ENCODE measurements at regions not wholly inside any gene's neighbourhood (a gene's known extent, or its start where the extent isn't known, plus 50 kb on each side); places are given as distances from the start of the nearest gene placed in this dataset.

- 45 to 63% methylated on average over 4 of the region's 4 CpGs for WGBS, 2 donors
- Histone ChIP-seq H3K36me3 (no peaks in the 10 kb centered on the region), H3K9me3 (no peaks in the 10 kb centered on the region), H3K4me3 (no peak overlapping the region), H3K27ac (no peak overlapping the region), H3K27me3 (peaks cover 0 to 29% (median 10%) of the 10 kb centered on the region in 3 donors), H3K4me1 (peaks cover 0 to 9% (median 6%) of the 10 kb centered on the region in 4 donors)
- no peak for DNase-seq
- intact Hi-C loops (cut with DNase I) = loop anchor here (2.0 to 5.0 kb wide), 2 partner anchors 1088 to 1817 kb away; no protein-coding TSS in a partner anchor
- TF ChIP-seq POLR2A (IDR thresholded peaks at IDR 0.05) (no peak), CTCF (IDR thresholded peaks at IDR 0.05) (no peak)
Observed at GRCh38 chr1:98054786-98055185, 134.0 kb upstream of the DPYD start.

GRCh38 chr1:98054367-98054701, 133.5 kb upstream of the DPYD start:
- no peaks in the 10 kb centered on the region for H3K36me3 ChIP-seq
- peaks cover 0 to 9% (median 6%) of the 10 kb centered on the region in 4 donors for H3K4me1 ChIP-seq
- peaks cover 0 to 34% (median 14%) of the 10 kb centered on the region in 3 donors for H3K27me3 ChIP-seq
- intact Hi-C loops (cut with DNase I) = loop anchor here (2.0 to 5.0 kb wide), 2 partner anchors 1088 to 1817 kb away; no protein-coding TSS in a partner anchor
- no peaks in the 10 kb centered on the region for H3K9me3 ChIP-seq
- no peak for DNase-seq
- no peak overlapping the region for H3K27ac ChIP-seq
- peak overlapping the region in 3 of 4 donors; percentile 44 to 53 (median 51) for H3K4me3 ChIP-seq
- no peak for TF ChIP-seq POLR2A (IDR thresholded peaks at IDR 0.05)
- WGBS, 2 donors = 15 to 20% methylated on average over 11 of the region's 11 CpGs

GRCh38 chr1:98053471-98054366, 132.9 kb upstream of the DPYD start:
- DNase-seq = peak; percentile 68
- peaks cover 0 to 40% (median 17%) of the 10 kb centered on the region in 3 donors for H3K27me3 ChIP-seq
- H3K4me3 ChIP-seq = peak overlapping the region; percentile 15 to 53 (median 48)
- no peaks in the 10 kb centered on the region for H3K9me3 ChIP-seq
- TF ChIP-seq POLR2AphosphoS5 (IDR thresholded peaks at IDR 0.05) = no peak
- no peak for TF ChIP-seq EP300 (IDR thresholded peaks at IDR 0.05)
- TF ChIP-seq CTCF (IDR thresholded peaks at IDR 0.05) = peak; percentile 24 to 96 (median 48)
- H3K36me3 ChIP-seq = no peaks in the 10 kb centered on the region
- intact Hi-C loops (cut with DNase I) = loop anchor here (2.0 to 5.0 kb wide), 2 partner anchors 1087 to 1816 kb away; no protein-coding TSS in a partner anchor
- 4 to 5% methylated on average over 81 of the region's 81 CpGs for whole genome bisulfite sequencing, 2 donors
- H3K27ac ChIP-seq = no peak overlapping the region
- peaks cover 0 to 16% (median 12%) of the 10 kb centered on the region in 4 donors for H3K4me1 ChIP-seq

GRCh38 chr1:98051065-98051675, 130.3 kb upstream of the DPYD start:
- Histone ChIP-seq H3K4me1 (peaks cover 0 to 23% (median 17%) of the 10 kb centered on the region in 4 donors), H3K36me3 (no peaks in the 10 kb centered on the region), H3K27ac (no peak overlapping the region), H3K27me3 (peaks cover 4 to 63% (median 29%) of the 10 kb centered on the region in 3 donors), H3K9me3 (no peaks in the 10 kb centered on the region), H3K4me3 (no peak overlapping the region)
- peak in 3 of 4 experiments; percentile 56 to 75 (median 59) for TF ChIP-seq CTCF (IDR thresholded peaks at IDR 0.05)
- TF ChIP-seq EP300 (IDR thresholded peaks at IDR 0.05) = no peak
- intact Hi-C loops (cut with DNase I) = loop anchor here (5.0 kb wide), 1 partner anchor 1814 kb away; no protein-coding TSS in a partner anchor
- DNase-seq = no peak
- 0% methylated on average over 1 of the region's 1 CpG for WGBS, 2 donors
